GM19455 (cell line): ENCODE measurements at regions not wholly inside any gene's neighbourhood (a gene's known extent, or its start where the extent isn't known, plus 50 kb on each side); places are given as distances from the start of the nearest gene placed in this dataset.
"Not testable (repeated sequence)": the region's sequence is repeated elsewhere in the genome, so short reads cannot be mapped to it uniquely, and the experiment has no call there.

Source experiments
- ATAC-seq: cut with Tn5 transposase; IDR thresholded peaks from one replicate; pipeline ENCODE4 v1.9.1; 2021; ENCODE audit not compliant: unreplicated experiment

GRCh38 chr3:150248888-150249681, 159.0 kb upstream of the TSC22D2 start:
- ATAC-seq, result no peak

GRCh38 chr3:150248116-150248887, 159.8 kb upstream of the TSC22D2 start:
- ATAC-seq, result no peak

- ATAC-seq, result no peak
Measured at GRCh38 chr3:150247441-150247840, 160.7 kb upstream of the TSC22D2 start.

GRCh38 chr3:150243466-150243865, 164.6 kb upstream of the TSC22D2 start:
- ATAC-seq, result no peak

GRCh38 chr3:150242220-150242936, 165.7 kb upstream of the TSC22D2 start:
- no peak for ATAC-seq

- no peak for ATAC-seq
Measured at GRCh38 chr3:150240891-150241290, 167.2 kb upstream of the TSC22D2 start.

- no peak for ATAC-seq
Measured at GRCh38 chr3:150239766-150240165, 168.3 kb upstream of the TSC22D2 start.

- no peak for ATAC-seq
Measured at GRCh38 chr3:150238995-150239619, 169.0 kb upstream of the TSC22D2 start.

- no peak for ATAC-seq
Measured at GRCh38 chr3:150238048-150238802, 169.9 kb upstream of the TSC22D2 start.

GRCh38 chr3:150237490-150237889, 170.6 kb upstream of the TSC22D2 start:
- ATAC-seq, result no peak

- ATAC-seq, result no peak
Measured at GRCh38 chr3:150236316-150237082, 171.6 kb upstream of the TSC22D2 start.

GRCh38 chr3:150235799-150236198, 172.3 kb upstream of the TSC22D2 start:
- no peak for ATAC-seq

GRCh38 chr3:150232992-150233451, 175.1 kb upstream of the TSC22D2 start:
- no peak for ATAC-seq

GRCh38 chr3:150230037-150230436, 178.1 kb upstream of the TSC22D2 start:
- no peak for ATAC-seq

- ATAC-seq, result not testable (repeated sequence)
Measured at GRCh38 chr3:150228626-150229025, 179.5 kb upstream of the TSC22D2 start.

- ATAC-seq, result no peak
Measured at GRCh38 chr3:150227839-150228238, 180.3 kb upstream of the TSC22D2 start.

GRCh38 chr3:150225986-150226385, 182.1 kb upstream of the TSC22D2 start:
- no peak for ATAC-seq

- ATAC-seq, result no peak
Measured at GRCh38 chr3:150223558-150223957, 184.5 kb upstream of the TSC22D2 start.

- no peak for ATAC-seq
Measured at GRCh38 chr3:150222691-150223489, 185.2 kb upstream of the TSC22D2 start.
